NCI-H2029 treated with DMSO at 0.1 percent for 48 hours (cell line): ENCODE measurements at regions not wholly inside any gene's neighbourhood (a gene's known extent, or its start where the extent isn't known, plus 50 kb on each side); places are given as distances from the start of the nearest gene placed in this dataset.
"Not testable (repeated sequence)": the region's sequence is repeated elsewhere in the genome, so short reads cannot be mapped to it uniquely, and the experiment has no call there.

Experiments
- DNase-seq: peaks from one replicate; lab custom pipeline; 2025; lab: John Stamatoyannopoulos, UW

DNA sequence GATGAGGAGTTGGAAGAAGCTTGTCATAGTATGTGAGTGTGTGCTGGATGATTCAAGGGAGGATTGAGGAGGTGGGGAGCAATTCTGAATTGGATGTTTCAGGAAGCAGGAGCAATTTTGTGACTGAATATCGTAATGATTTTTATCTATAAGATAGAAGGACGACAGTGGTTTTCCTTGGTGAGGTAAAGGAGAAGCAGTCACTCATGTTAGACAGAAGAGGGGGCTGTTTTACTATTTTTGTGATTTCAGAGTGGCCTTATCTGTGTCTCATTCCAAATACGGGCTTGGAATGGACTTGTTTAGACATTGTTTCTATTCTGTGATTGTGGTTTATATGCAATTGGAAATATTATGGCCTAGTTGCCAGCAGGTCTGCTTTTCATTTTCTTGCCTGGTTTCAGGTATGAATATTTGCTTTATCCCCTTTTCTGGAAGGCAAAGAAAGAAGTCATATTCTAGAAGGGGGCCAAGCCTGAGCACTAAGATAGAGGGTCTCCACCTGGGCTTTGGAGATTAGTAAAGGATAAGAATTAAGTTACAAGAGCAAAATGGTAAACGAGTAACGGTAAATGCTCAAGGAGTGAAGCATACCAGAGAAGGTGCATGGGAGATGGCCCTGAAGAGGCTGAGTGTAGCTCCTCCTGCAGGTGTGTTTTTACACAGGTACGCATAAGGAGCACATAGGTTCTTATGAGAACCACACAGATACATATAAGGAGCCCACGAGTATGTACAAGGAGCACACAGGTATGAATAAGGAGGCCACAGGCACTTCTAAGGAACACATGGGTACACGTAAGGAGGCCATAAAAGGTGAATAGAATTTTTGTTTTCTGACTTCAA, 124.6 kb upstream of the KCNAB1 start:
- DNase-seq: peak; percentile 4

DNA sequence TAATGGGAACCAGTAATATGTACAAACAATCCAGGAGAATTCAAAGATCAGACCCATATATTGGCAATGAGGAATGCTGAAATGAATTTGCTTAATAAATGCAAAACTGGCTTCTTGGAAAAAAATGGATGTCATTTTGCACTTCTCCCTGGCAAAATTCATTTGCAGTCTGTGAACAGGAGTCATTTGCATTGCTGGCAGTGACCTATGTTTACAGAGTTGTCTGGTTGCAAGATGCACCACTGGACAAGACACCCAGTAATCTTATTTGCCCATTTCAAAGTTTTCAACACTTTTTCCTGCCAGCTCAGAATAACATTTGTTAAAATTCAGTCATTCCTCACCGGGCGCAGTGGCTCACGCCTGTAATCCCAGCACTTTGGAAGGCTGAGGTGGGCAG, 123.5 kb upstream of the KCNAB1 start:
- no peak for DNase-seq

- not testable (repeated sequence) for DNase-seq
Observed at GRCh38 chr3:155998173-155998572, 122.2 kb upstream of the KCNAB1 start.

- DNase-seq: no peak
Observed at GRCh38 chr3:156005736-156006135, 114.6 kb upstream of the KCNAB1 start.

DNA sequence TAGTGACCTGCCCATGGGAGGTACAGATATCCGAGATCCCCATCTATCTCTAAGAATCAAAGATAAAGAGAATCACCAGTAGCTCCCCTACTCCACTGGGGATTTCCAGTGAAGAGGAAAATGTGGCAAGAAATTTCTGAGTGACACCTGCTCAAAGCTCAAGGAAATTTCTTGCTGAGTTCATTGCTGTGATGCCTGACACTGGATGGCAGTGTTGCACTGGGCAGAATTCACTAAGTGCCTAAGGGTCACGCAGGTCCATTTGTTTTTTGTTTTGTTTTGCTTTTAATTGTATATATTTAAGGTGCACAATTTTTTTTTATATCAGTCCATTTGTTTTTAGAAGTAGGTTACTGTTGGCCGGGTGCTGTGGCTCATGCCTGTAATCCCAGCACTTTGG, 109.5 kb upstream of the KCNAB1 start:
- DNase-seq: no peak

- DNase-seq: no peak
Observed at GRCh38 chr3:156014489-156014888, 105.9 kb upstream of the KCNAB1 start.

DNA sequence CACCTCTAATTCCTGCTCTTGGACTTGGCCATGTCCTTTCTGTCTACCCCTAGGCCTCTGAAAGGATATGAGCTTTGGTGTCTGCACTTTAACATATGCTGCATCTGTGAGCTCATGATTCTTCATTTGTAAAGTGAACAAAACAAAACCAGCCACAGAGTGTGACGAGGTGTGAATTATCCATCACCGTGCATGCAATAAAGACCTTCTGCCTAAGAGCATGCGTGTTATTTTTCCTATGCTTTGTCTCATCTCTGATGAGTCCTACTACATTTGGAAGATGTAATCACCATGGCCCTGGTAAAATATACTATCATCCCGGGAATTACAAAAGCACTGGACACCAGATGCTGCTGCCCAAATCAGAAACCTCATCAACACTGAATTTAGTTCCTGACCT, 103.5 kb upstream of the KCNAB1 start:
- DNase-seq: no peak

DNA sequence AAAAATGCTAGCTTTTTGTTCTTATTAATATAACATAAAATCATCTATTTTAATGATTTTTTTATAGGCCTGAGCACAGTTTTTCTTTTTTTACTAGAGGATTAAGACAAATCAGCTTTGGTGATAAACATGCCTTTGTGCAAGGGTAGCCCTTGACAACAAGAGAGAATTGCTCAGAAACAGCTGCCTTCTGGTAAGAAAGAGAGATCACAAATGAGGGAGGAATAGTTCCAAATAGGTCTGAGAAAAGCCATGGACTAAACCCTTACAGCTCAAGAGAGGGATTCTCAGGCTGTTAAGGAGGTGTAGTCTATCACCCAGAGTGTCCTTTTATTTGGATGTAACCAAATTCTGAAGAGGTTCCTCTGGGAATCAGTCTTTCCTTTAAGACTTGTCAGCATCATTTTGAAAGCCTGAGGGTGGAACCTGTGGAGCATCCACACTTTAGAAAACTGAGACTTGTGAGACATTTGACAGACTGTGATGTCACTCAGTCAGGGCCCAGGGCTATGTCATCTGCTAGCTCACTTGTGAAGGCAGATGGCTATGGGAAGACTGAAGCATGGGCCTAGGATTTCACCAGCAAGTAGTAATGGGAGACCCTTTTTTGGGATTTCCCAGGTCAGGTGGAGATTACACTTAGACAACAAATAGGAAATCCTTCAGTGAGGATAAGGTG, 102.9 kb upstream of the KCNAB1 start:
- DNase-seq: no peak

GRCh38 chr3:156024904-156025533, 95.4 kb upstream of the KCNAB1 start:
- DNase-seq: no peak

DNA sequence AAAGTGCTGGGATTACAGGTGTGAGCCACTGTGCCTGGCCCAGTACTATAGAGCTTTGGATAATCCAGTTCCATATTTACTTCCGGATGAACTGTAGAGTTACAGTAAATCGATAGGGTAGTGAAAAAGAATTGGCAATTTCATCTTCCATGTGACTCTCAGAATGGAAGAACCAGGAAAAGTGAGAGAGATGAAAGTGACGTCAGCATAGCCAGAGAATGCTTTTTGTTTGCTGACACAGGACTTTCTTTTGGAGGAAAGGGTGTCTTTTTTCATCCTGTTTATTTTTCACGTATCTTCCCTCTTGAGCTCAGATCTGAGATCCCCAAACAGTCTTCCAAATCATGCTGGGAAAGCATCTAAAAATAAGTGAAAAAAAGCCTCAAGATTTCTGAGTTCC, 91.2 kb upstream of the KCNAB1 start:
- no peak for DNase-seq

- DNase-seq: no peak
Observed at GRCh38 chr3:156030723-156031122, 89.7 kb upstream of the KCNAB1 start.

GRCh38 chr3:156033428-156033827, 87.0 kb upstream of the KCNAB1 start:
- no peak for DNase-seq

DNA sequence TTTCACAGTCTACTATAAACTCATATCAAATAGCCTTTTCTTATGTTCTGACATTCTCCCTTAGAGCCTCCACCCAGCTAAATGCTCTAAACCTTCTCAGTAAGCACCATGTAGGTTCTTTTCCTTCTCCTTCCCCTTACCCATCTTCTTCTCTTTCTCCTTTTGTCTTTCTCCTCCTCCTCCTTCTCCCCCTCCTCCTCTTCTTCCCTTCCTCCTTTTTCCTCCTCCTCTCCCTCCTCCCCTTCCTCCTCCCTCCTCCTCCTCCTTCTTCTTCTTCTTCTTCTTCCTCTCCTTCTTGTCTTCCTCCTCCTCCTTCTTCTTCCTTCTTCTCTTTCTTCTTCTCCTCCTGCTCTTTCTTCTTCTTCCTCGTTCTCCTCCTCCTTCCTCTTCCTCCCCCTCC, 85.2 kb upstream of the KCNAB1 start:
- no peak for DNase-seq

- no peak for DNase-seq
Observed at GRCh38 chr3:156036258-156037053, 83.9 kb upstream of the KCNAB1 start.

- DNase-seq: peak; percentile 76
Observed at GRCh38 chr3:156037356-156037755, 83.0 kb upstream of the KCNAB1 start.

GRCh38 chr3:156038869-156039268, 81.5 kb upstream of the KCNAB1 start:
- DNase-seq: no peak

DNA sequence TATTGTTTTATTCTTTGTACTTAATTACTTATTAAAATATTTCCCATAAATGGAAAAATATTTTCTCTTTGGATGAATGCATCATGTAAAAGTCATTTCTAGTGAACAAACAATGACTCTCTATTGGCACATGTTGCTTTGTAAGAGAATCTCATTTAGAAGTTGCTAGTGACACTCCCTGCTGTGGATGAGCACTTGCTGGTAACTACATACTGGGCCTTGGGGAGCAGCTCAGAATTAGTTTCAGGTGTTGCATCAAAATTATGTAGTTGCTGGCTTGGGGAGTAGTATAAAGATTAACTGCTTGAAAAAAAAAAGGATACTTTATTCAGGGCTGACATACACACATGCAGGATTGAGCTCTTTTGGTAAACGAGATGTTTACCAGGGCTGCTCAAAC, 80.3 kb upstream of the KCNAB1 start:
- no peak for DNase-seq

GRCh38 chr3:156041216-156041841, 79.0 kb upstream of the KCNAB1 start:
- DNase-seq: not testable (repeated sequence)

- not testable (repeated sequence) for DNase-seq
Observed at GRCh38 chr3:156041856-156042255, 78.5 kb upstream of the KCNAB1 start.

- not testable (repeated sequence) for DNase-seq
Observed at GRCh38 chr3:156043832-156044633, 76.3 kb upstream of the KCNAB1 start.

DNA sequence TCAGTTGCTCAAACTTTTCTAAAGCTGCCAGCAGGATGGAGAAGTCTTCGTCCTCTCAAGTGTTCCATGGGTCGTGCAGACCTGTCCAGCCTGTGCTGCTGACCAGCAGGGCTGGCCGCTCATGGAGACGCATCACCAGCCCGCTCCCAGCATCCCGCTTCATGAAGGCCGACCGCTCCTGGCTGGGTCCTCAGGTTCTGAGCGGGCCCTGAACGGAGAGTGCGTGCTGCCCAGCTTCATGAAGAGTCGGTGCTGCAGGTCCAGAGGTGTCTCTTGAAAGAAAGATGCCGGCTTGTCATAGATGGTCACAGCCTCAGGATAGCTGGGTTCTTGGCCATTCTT, 75.8 kb upstream of the KCNAB1 start:
- no peak for DNase-seq
